GM12874 (cell line): ENCODE measurements at regions not wholly inside any gene's neighbourhood (a gene's known extent, or its start where the extent isn't known, plus 50 kb on each side); places are given as distances from the start of the nearest gene placed in this dataset.

ENCODE experiments used
- TF ChIP-seq, protein P1 (sequence below): IDR thresholded peaks from 2 replicates; pipeline ENCODE4 v1.5.1; 2011; ENCODE audit warnings: low read depth, mild to moderate bottlenecking, control low read depth, low read length, moderate library complexity; ENCODE audit not compliant: insufficient read depth

DNA sequence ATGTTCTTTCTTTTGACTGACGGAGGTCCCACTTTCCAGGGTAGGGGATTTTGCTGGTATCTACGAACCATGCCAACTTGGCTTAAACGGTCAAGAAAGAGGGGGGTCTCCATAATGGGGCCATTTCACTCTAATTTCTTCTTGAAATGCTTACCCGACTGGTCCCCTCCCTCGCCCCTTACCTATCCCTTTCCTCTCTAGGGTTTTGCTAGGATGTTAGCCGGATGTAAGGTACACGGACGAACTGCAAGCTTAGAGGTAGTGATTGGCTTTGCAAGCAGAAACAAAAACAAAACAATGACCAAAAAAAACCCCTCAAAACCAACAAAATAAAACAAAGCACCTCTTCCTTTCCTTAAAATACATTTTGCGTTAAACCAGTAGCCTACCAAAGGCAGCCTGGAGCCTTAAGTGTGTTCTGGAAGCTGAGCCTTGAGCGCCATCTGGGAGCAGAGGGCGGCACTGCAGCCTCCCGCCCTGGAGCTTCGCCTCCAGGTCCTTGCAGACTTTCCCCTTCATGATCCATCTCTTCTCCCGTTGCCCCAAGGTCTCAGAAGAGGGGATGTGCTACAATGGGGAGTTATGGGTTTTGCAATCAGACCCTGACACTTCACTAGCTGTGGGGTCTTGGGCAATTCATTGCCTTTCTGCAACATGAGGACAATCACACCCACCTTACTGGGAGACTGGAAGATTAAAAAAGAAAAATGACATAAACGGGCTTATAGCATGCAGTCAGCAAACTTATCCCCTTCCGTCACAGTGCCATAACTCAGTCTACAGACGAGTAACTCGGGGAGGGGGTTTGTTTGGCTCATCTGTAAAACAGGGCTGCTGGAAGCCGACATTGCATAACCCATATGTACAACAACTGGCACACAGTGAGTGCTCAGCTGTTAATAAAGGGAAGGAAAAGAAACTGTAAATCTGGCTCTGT, 125.9 kb upstream of the RRN3 start:
- TF ChIP-seq, protein P1, sequence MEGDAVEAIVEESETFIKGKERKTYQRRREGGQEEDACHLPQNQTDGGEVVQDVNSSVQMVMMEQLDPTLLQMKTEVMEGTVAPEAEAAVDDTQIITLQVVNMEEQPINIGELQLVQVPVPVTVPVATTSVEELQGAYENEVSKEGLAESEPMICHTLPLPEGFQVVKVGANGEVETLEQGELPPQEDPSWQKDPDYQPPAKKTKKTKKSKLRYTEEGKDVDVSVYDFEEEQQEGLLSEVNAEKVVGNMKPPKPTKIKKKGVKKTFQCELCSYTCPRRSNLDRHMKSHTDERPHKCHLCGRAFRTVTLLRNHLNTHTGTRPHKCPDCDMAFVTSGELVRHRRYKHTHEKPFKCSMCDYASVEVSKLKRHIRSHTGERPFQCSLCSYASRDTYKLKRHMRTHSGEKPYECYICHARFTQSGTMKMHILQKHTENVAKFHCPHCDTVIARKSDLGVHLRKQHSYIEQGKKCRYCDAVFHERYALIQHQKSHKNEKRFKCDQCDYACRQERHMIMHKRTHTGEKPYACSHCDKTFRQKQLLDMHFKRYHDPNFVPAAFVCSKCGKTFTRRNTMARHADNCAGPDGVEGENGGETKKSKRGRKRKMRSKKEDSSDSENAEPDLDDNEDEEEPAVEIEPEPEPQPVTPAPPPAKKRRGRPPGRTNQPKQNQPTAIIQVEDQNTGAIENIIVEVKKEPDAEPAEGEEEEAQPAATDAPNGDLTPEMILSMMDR = peak; percentile 66
